ENCODE measurements at regions not wholly inside any gene's neighbourhood (a gene's known extent, or its start where the extent isn't known, plus 50 kb on each side); places are given as distances from the start of the nearest gene placed in this dataset.

DNA sequence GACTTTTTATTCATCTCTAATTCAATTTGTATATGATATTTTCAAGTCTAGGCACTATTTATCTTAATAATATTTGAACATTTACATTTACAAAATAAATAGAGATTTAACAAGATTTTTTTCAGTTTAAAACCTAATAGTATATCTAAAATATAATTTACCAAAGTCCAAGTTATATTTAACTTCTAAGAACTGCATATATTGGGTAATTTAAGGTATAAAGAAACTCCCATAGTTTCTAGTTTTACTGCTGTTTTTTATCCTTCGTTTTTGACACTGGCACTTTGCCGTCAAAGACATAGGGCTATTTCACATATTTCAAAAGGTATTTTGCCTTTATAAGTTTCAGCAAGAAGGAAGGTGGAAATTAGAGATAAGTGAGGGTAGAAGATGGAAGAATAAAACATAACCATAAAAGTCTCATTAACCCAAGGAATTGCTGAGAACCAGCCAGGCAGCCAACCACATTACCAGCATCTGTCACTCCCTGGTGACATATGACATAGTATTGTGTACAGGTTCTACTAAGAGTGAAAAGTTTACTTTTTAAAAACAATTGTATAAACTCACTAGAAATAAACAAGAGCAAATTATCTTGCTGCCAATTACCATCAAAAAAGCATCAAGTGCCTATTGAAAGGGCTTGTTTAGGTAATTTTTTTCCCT, 251.5 kb downstream of the NSUN3 start:
- H2BK120ac ChIP-seq (replicated peaks; ENCODE audit: low read depth, low read length): no peak overlapping the region
- H3K4me3 ChIP-seq (ENCODE audit: extremely low read depth in 1 of 4, insufficient read depth in 2 of 4, low read depth in 3 of 4, low read length in 4 of 4): no peak overlapping the region
- no peak overlapping the region for H2AK5ac ChIP-seq (ENCODE audit: low read depth, low read length)
- H3K23me2 ChIP-seq (ENCODE audit: low read depth, low read length): no peaks in the 10 kb centered on the region
- no peak overlapping the region for H3K4me2 ChIP-seq (ENCODE audit: insufficient read depth in 1 of 2, low read depth in 2 of 2, low read length in 2 of 2)
- POLR2A ChIA-PET (ENCODE audit: partially characterized antibody): no interaction called here
- no peak overlapping the region for H3K23ac ChIP-seq (ENCODE audit: insufficient read length)
- no peak overlapping the region for H2BK12ac ChIP-seq (ENCODE audit: low read depth, low read length)
- no peak for TF ChIP-seq NANOG (IDR thresholded peaks at IDR 0.05; ENCODE audit: insufficient read depth, low read depth, low read length, poor library complexity, severe bottlenecking)
- TF ChIP-seq CEBPB (IDR thresholded peaks at IDR 0.05; ENCODE audit: low read depth, low read length): peak; percentile 59; the same call in 1 of the 2 replicates
- no peak overlapping the region for H2BK5ac ChIP-seq (ENCODE audit: low read depth, low read length)
- FAIRE-seq (no peak), DNase-seq (ENCODE audit: low read depth in 1 of 2, low spot score in 2 of 2) (no peak)
- H4K20me1 ChIP-seq (replicated peaks in 1 of 2; ENCODE audit: control insufficient read depth in 1 of 2, insufficient read depth in 2 of 2, low read length in 2 of 2): no peaks in the 10 kb centered on the region
- no peaks in the 10 kb centered on the region for H3K9me3 ChIP-seq (ENCODE audit: insufficient read depth in 2 of 2, low read depth in 1 of 2, low read length in 1 of 2)
- H3K79me1 ChIP-seq (ENCODE audit: low read depth, low read length): no peaks in the 10 kb centered on the region
- H3K36me3 ChIP-seq (ENCODE audit: control insufficient read depth in 2 of 4, insufficient read depth in 4 of 4, low read length in 3 of 4): no peaks in the 10 kb centered on the region
- no peak overlapping the region for H3K27ac ChIP-seq (ENCODE audit: low read depth, low read length)
- H3K18ac ChIP-seq (ENCODE audit: extremely low read depth, low read length): no peak overlapping the region
- no peaks in the 10 kb centered on the region for H3K79me2 ChIP-seq (ENCODE audit: control insufficient read depth in 1 of 2, insufficient read depth in 2 of 2, low read length in 2 of 2)
- H3K27me3 ChIP-seq (replicated peaks in 1 of 4; ENCODE audit: control insufficient read depth in 3 of 4, extremely low read depth in 1 of 4, insufficient read depth in 3 of 4, low read length in 3 of 4): no peaks in the 10 kb centered on the region
- H3K4me1 ChIP-seq (replicated peaks in 1 of 4; ENCODE audit: control insufficient read depth in 3 of 4, insufficient read depth in 4 of 4, low read length in 3 of 4): no peaks in the 10 kb centered on the region
- CTCF ChIA-PET (ENCODE audit: partially characterized antibody): no interaction called here
- H4K91ac ChIP-seq (replicated peaks; ENCODE audit: insufficient read length, low read length): no peak overlapping the region
- H3K4ac ChIP-seq (replicated peaks; ENCODE audit: insufficient read length, low read depth, low read length): no peak overlapping the region
- H2BK20ac ChIP-seq (ENCODE audit: low read length): no peak overlapping the region
- no peak overlapping the region for H4K8ac ChIP-seq (ENCODE audit: extremely low read depth, insufficient read depth, low read length)
- no peak overlapping the region for H3K9ac ChIP-seq (replicated peaks in 1 of 4; ENCODE audit: extremely low read depth in 1 of 4, low read depth in 3 of 4, low read length in 3 of 4)
- no peak overlapping the region for H2BK15ac ChIP-seq (ENCODE audit: low read length)
- no peak overlapping the region for H4K5ac ChIP-seq (ENCODE audit: insufficient read length, low read depth, low read length)
- H3K56ac ChIP-seq (replicated peaks; ENCODE audit: insufficient read length, low read depth, low read length): no peak overlapping the region
- WGBS, 2 experiments (ENCODE audit: extremely low coverage in 1 of 2, insufficient coverage in 1 of 2, insufficient read length in 1 of 2, insufficient replicate concordance in 2 of 2, low coverage in 1 of 2, low lambda C conversion rate in 2 of 2, missing lambda C conversion rate in 1 of 2): 89% methylated on average over 2 of the region's 2 CpGs; no CpG with 5 or more reads in 1 of the 2 experiments
- H2AFZ ChIP-seq (ENCODE audit: low read length): no peak overlapping the region
- no peak overlapping the region for H3K14ac ChIP-seq (ENCODE audit: insufficient read length)

Measured in H1 (cell line).